ENCODE measurements at regions not wholly inside any gene's neighbourhood (a gene's known extent, or its start where the extent isn't known, plus 50 kb on each side); places are given as distances from the start of the nearest gene placed in this dataset.

- Histone ChIP-seq H3K9me3 (no peaks in the 10 kb centered on the region), H3K4me1 (peaks cover 20% of the 10 kb centered on the region), H3K27ac (no peak overlapping the region), H3K27me3 (no peaks in the 10 kb centered on the region), H3K36me3 (no peaks in the 10 kb centered on the region), H3K9ac (no peak overlapping the region), H3K4me3 (no peak overlapping the region), H4K20me1 (no peaks in the 10 kb centered on the region), H3K4me2 (no peak overlapping the region)
- TF ChIP-seq Cebpa-rat (IDR thresholded peaks at IDR 0.05): no peak
These were observed 169.5 kb upstream of the UBL3 start for GRCh38 chr13:30019648-30020626.

- Histone ChIP-seq H3K4me1 (peaks cover 20% of the 10 kb centered on the region), H3K36me3 (no peaks in the 10 kb centered on the region), H3K9ac (no peak overlapping the region), H3K4me3 (no peak overlapping the region), H4K20me1 (no peaks in the 10 kb centered on the region), H3K9me3 (no peaks in the 10 kb centered on the region), H3K27me3 (no peaks in the 10 kb centered on the region), H3K27ac (no peak overlapping the region), H3K4me2 (no peak overlapping the region)
- no peak for TF ChIP-seq Cebpa-rat (IDR thresholded peaks at IDR 0.05)
These were observed 167.5 kb upstream of the UBL3 start for GRCh38 chr13:30017880-30018279.

- no peaks in the 10 kb centered on the region for H4K20me1 ChIP-seq
- H3K27me3 ChIP-seq: no peaks in the 10 kb centered on the region
- no peaks in the 10 kb centered on the region for H3K9me3 ChIP-seq
- H3K27ac ChIP-seq: no peak overlapping the region
- H3K4me1 ChIP-seq: peaks cover 14% of the 10 kb centered on the region
- H3K9ac ChIP-seq: no peak overlapping the region
- H3K4me3 ChIP-seq: no peak overlapping the region
- TF ChIP-seq Cebpa-rat (IDR thresholded peaks at IDR 0.05): no peak
- H3K4me2 ChIP-seq: no peak overlapping the region
- H3K36me3 ChIP-seq: no peaks in the 10 kb centered on the region
These were observed 166.0 kb upstream of the UBL3 start for GRCh38 chr13:30016398-30016797.

GRCh38 chr13:30009411-30009810 is 159.0 kb upstream of the UBL3 start:
- TF ChIP-seq Cebpa-rat (IDR thresholded peaks at IDR 0.05): no peak
- H4K20me1 ChIP-seq: no peaks in the 10 kb centered on the region
- no peak overlapping the region for H3K9ac ChIP-seq
- no peaks in the 10 kb centered on the region for H3K9me3 ChIP-seq
- no peak overlapping the region for H3K27ac ChIP-seq
- no peaks in the 10 kb centered on the region for H3K36me3 ChIP-seq
- no peak overlapping the region for H3K4me2 ChIP-seq
- H3K4me3 ChIP-seq: no peak overlapping the region
- peaks cover 11% of the 10 kb centered on the region for H3K4me1 ChIP-seq
- H3K27me3 ChIP-seq: no peaks in the 10 kb centered on the region

GRCh38 chr13:30006246-30006645 is 155.8 kb upstream of the UBL3 start:
- no peaks in the 10 kb centered on the region for H3K36me3 ChIP-seq
- no peak overlapping the region for H3K27ac ChIP-seq
- no peak for TF ChIP-seq Cebpa-rat (IDR thresholded peaks at IDR 0.05)
- H4K20me1 ChIP-seq: no peaks in the 10 kb centered on the region
- no peaks in the 10 kb centered on the region for H3K27me3 ChIP-seq
- H3K4me1 ChIP-seq: peaks cover 17% of the 10 kb centered on the region
- H3K9ac ChIP-seq: no peak overlapping the region
- no peaks in the 10 kb centered on the region for H3K9me3 ChIP-seq
- 0 out of 2 replicates have a peak overlapping the region, but pooled peaks have one; percentile 10 for H3K4me2 ChIP-seq
- no peak overlapping the region for H3K4me3 ChIP-seq

GRCh38 chr13:30004204-30004603 is 153.8 kb upstream of the UBL3 start:
- no peaks in the 10 kb centered on the region for H4K20me1 ChIP-seq
- H3K27me3 ChIP-seq: no peaks in the 10 kb centered on the region
- no peak overlapping the region for H3K4me3 ChIP-seq
- H3K9ac ChIP-seq: no peak overlapping the region
- peak overlapping the region; percentile 25 for H3K4me2 ChIP-seq
- no peak overlapping the region for H3K27ac ChIP-seq
- H3K36me3 ChIP-seq: no peaks in the 10 kb centered on the region
- no peaks in the 10 kb centered on the region for H3K9me3 ChIP-seq
- peaks cover 17% of the 10 kb centered on the region for H3K4me1 ChIP-seq
- no peak for TF ChIP-seq Cebpa-rat (IDR thresholded peaks at IDR 0.05)

- no peak for TF ChIP-seq Cebpa-rat (IDR thresholded peaks at IDR 0.05)
- Histone ChIP-seq H3K4me3 (no peak overlapping the region), H3K36me3 (no peaks in the 10 kb centered on the region), H3K4me1 (peaks cover 17% of the 10 kb centered on the region), H3K4me2 (no peak overlapping the region), H3K9ac (no peak overlapping the region), H3K9me3 (no peaks in the 10 kb centered on the region), H3K27ac (no peak overlapping the region), H3K27me3 (no peaks in the 10 kb centered on the region), H4K20me1 (no peaks in the 10 kb centered on the region)
These were observed 152.2 kb upstream of the UBL3 start for GRCh38 chr13:30002577-30002976.

- no peaks in the 10 kb centered on the region for H3K36me3 ChIP-seq
- peaks cover 15% of the 10 kb centered on the region for H3K4me1 ChIP-seq
- no peaks in the 10 kb centered on the region for H4K20me1 ChIP-seq
- H3K9ac ChIP-seq: no peak overlapping the region
- no peak for TF ChIP-seq Cebpa-rat (IDR thresholded peaks at IDR 0.05)
- H3K27ac ChIP-seq: no peak overlapping the region
- H3K9me3 ChIP-seq: no peaks in the 10 kb centered on the region
- H3K4me2 ChIP-seq: no peak overlapping the region
- H3K27me3 ChIP-seq: no peaks in the 10 kb centered on the region
- no peak overlapping the region for H3K4me3 ChIP-seq
These were observed 150.0 kb upstream of the UBL3 start for GRCh38 chr13:30000370-30000765.

- Histone ChIP-seq H3K9ac (no peak overlapping the region), H4K20me1 (no peaks in the 10 kb centered on the region), H3K36me3 (no peaks in the 10 kb centered on the region), H3K4me1 (peaks cover 22% of the 10 kb centered on the region), H3K27ac (no peak overlapping the region), H3K4me3 (no peak overlapping the region), H3K4me2 (no peak overlapping the region), H3K27me3 (no peaks in the 10 kb centered on the region), H3K9me3 (no peaks in the 10 kb centered on the region)
- TF ChIP-seq Cebpa-rat (IDR thresholded peaks at IDR 0.05): no peak
These were observed 149.3 kb upstream of the UBL3 start for GRCh38 chr13:29999492-30000369.

GRCh38 chr13:29996316-29996715 is 145.9 kb upstream of the UBL3 start:
- no peaks in the 10 kb centered on the region for H4K20me1 ChIP-seq
- peaks cover 41% of the 10 kb centered on the region for H3K4me1 ChIP-seq
- H3K9ac ChIP-seq: no peak overlapping the region
- H3K27ac ChIP-seq: peak overlapping the region; percentile 41; the same call in 1 of the 2 replicates
- no peak for TF ChIP-seq Cebpa-rat (IDR thresholded peaks at IDR 0.05)
- H3K4me3 ChIP-seq: no peak overlapping the region
- no peak overlapping the region for H3K4me2 ChIP-seq
- H3K9me3 ChIP-seq: no peaks in the 10 kb centered on the region
- no peaks in the 10 kb centered on the region for H3K36me3 ChIP-seq
- no peaks in the 10 kb centered on the region for H3K27me3 ChIP-seq
